AG10803 (cell line): ENCODE measurements at regions not wholly inside any gene's neighbourhood (a gene's known extent, or its start where the extent isn't known, plus 50 kb on each side); places are given as distances from the start of the nearest gene placed in this dataset.

Experiments used
- DNase-seq: peaks from one replicate; pipeline ENCODE4 v3.0.0; 2010; ENCODE audit warnings: low read depth
- H3K4me3 ChIP-seq: 2 replicates; pipeline ENCODE4 v1.5.1; 2011; ENCODE audit warnings: mild to moderate bottlenecking, low read length, control low read depth
- TF ChIP-seq, protein P1 (sequence below): conservative IDR thresholded peaks from 2 replicates; pipeline ENCODE4 v1.5.1; 2011; ENCODE audit warnings: mild to moderate bottlenecking, low read length, control low read depth, inconsistent platforms

- peak; percentile 13 for DNase-seq
- TF ChIP-seq, protein P1, sequence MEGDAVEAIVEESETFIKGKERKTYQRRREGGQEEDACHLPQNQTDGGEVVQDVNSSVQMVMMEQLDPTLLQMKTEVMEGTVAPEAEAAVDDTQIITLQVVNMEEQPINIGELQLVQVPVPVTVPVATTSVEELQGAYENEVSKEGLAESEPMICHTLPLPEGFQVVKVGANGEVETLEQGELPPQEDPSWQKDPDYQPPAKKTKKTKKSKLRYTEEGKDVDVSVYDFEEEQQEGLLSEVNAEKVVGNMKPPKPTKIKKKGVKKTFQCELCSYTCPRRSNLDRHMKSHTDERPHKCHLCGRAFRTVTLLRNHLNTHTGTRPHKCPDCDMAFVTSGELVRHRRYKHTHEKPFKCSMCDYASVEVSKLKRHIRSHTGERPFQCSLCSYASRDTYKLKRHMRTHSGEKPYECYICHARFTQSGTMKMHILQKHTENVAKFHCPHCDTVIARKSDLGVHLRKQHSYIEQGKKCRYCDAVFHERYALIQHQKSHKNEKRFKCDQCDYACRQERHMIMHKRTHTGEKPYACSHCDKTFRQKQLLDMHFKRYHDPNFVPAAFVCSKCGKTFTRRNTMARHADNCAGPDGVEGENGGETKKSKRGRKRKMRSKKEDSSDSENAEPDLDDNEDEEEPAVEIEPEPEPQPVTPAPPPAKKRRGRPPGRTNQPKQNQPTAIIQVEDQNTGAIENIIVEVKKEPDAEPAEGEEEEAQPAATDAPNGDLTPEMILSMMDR, result no peak
- no peak overlapping the region for H3K4me3 ChIP-seq
These were observed 281.5 kb upstream of the GRIA1 start for GRCh38 chr5:153209016-153209415.

- TF ChIP-seq, protein P1, result no peak
- DNase-seq, result no peak
- H3K4me3 ChIP-seq, result no peak overlapping the region
These were observed 280.8 kb upstream of the GRIA1 start for GRCh38 chr5:153209687-153210086.

- DNase-seq, result no peak
- TF ChIP-seq, protein P1, result no peak
- no peak overlapping the region for H3K4me3 ChIP-seq
These were observed 279.4 kb upstream of the GRIA1 start for GRCh38 chr5:153211076-153211475.

- H3K4me3 ChIP-seq, result no peak overlapping the region
- DNase-seq, result no peak
- TF ChIP-seq, protein P1, result no peak
These were observed 278.0 kb upstream of the GRIA1 start for GRCh38 chr5:153212471-153212870.

GRCh38 chr5:153222936-153223335 is 267.5 kb upstream of the GRIA1 start:
- peak; percentile 27 for DNase-seq

DNA sequence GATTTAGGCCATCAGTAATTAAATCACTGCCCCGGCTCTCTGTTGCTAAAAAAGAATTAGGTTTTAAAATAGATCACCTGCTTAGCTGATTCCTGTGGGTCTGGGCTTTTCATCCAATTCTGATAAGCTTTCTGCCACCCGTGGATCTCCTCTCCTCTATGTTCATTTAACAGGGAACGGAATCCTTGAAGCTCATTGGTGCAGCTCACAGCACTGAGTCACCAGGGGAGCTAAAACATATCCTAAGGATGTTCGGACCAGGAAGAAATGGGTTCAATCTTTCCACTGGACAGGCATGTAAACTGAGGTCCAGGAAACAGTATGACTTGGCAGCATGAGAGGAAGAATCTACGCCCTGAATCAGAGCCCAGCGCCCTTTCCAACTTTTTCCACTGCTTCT is 267.1 kb upstream of the GRIA1 start:
- DNase-seq, result no peak
- H3K4me3 ChIP-seq, result no peak overlapping the region
- TF ChIP-seq, protein P1, result no peak

More at GRCh38 chr5:153222936-153223335, 267.5 kb upstream of the GRIA1 start:
- H3K4me3 ChIP-seq, result no peak overlapping the region
- TF ChIP-seq, protein P1, result no peak

DNA sequence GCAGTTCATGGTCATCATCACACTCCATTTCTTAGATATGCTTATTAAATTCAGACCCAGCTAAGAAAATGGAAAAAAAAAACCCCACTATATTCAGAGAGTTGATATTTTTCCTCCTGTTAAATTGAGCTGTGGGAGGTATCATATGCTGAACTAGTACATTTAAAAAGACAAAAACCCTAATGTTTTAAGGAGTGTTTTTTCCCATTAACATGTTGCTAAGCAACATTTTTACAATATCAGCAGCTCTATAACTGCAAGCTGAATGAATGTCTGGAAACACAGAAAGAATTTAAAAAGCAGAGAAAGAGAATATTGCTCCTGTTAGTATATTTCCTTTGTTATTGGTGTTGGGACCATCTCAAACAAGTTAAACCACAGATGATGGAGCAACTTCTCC is 265.8 kb upstream of the GRIA1 start:
- TF ChIP-seq, protein P1, result no peak
- DNase-seq, result no peak
- no peak overlapping the region for H3K4me3 ChIP-seq
